ENCODE measurements at regions not wholly inside any gene's neighbourhood (a gene's known extent, or its start where the extent isn't known, plus 50 kb on each side); places are given as distances from the start of the nearest gene placed in this dataset.

DNA sequence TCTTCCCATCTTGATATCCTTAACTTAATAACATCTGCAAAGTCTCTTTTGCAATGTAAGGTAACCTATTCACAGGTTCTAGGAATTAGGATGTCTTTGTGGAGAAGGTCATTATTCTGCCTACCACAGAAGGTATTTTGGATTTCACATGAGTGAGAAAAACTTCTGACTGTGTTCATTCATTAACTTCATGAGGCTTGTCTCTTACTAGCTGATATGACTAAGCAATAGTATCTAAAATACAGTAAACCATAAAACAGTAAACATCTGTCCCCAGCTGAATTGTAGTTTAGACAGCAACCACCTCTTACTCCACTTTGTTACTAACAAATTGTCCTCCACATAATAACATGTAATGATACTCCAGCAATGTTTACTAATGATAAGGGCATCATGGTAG is 198.1 kb downstream of the SEC23A start:
- H3K36me3 ChIP-seq = no peaks in the 10 kb centered on the region
- DNase-seq = no peak
- intact Hi-C loops (cut with DNase I) = no loop called here
- H3K4me3 ChIP-seq = no peak overlapping the region
- no peaks in the 10 kb centered on the region for H3K4me1 ChIP-seq
- H3K27ac ChIP-seq = no peak overlapping the region
- H3K9me3 ChIP-seq = no peaks in the 10 kb centered on the region
- no peaks in the 10 kb centered on the region for H3K27me3 ChIP-seq
- no peak for TF ChIP-seq CTCF (IDR thresholded peaks at IDR 0.05)
- TF ChIP-seq POLR2A (IDR thresholded peaks at IDR 0.05) = no peak

GRCh38 chr14:38901791-38902190 is 201.2 kb downstream of the SEC23A start:
- H3K27ac ChIP-seq = no peak overlapping the region
- H3K36me3 ChIP-seq = no peaks in the 10 kb centered on the region
- H3K27me3 ChIP-seq = no peaks in the 10 kb centered on the region
- TF ChIP-seq POLR2A (IDR thresholded peaks at IDR 0.05) (no peak), CTCF (IDR thresholded peaks at IDR 0.05) (no peak)
- no peaks in the 10 kb centered on the region for H3K4me1 ChIP-seq
- WGBS, 2 donors = 77 to 87% methylated on average over 4 of the region's 4 CpGs
- DNase-seq = no peak
- H3K9me3 ChIP-seq = no peaks in the 10 kb centered on the region
- no peak overlapping the region for H3K4me3 ChIP-seq
- intact Hi-C loops (cut with DNase I) = no loop called here

DNA sequence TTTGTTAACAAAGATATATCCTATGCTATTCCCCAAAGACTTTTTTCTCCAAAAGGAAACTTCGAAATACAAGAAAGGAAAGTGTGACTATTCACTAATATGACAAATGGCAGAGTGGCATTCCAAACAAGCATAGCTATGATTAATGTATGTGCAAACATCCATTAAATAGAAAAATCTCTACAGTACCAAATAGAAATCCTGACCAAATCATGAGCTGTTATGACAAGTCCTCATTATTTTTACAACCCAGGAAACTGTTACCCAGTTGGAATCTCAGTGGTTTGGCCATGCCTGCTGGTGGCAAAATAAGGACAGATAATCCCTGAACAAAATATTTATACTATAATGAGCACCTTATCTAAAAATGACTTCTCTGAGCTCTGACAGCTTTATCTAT is 202.1 kb downstream of the SEC23A start:
- Histone ChIP-seq H3K4me3 (no peak overlapping the region), H3K36me3 (no peaks in the 10 kb centered on the region), H3K9me3 (no peaks in the 10 kb centered on the region), H3K4me1 (no peaks in the 10 kb centered on the region), H3K27me3 (no peaks in the 10 kb centered on the region), H3K27ac (no peak overlapping the region)
- DNase-seq = no peak
- 20 to 29% methylated on average over 1 of the region's 1 CpG for WGBS, 2 donors
- intact Hi-C loops (cut with DNase I) = no loop called here
- no peak for TF ChIP-seq POLR2A (IDR thresholded peaks at IDR 0.05)
- no peak for TF ChIP-seq CTCF (IDR thresholded peaks at IDR 0.05)

DNA sequence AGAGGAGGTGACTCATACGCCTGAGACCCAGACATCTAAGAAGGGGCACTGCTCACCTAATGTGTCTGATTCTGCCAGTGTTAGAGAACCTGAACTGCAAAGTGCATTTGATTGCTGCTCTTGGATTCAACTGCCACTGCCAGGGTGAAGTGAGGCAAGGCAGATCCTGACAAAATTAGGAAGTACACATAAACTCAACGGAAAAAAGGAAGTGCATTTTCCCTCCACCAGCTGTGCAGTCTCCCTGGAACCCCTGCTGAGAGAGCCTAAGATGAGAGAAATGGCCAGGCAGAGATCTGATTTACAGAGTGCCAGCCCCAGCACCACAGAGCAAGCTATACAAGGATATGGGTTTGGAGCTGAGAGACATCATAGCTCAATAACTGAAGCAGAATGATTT is 215.3 kb downstream of the SEC23A start:
- no peaks in the 10 kb centered on the region for H3K27me3 ChIP-seq
- intact Hi-C loops (cut with DNase I) = no loop called here
- H3K4me1 ChIP-seq = no peaks in the 10 kb centered on the region
- WGBS, 2 donors = 39 to 53% methylated on average over 2 of the region's 2 CpGs
- H3K36me3 ChIP-seq = no peaks in the 10 kb centered on the region
- no peak for DNase-seq
- H3K4me3 ChIP-seq = no peak overlapping the region
- no peak for TF ChIP-seq CTCF (IDR thresholded peaks at IDR 0.05)
- TF ChIP-seq POLR2A (IDR thresholded peaks at IDR 0.05) = no peak
- H3K9me3 ChIP-seq = no peaks in the 10 kb centered on the region
- no peak overlapping the region for H3K27ac ChIP-seq

GRCh38 chr14:38884109-38884508 is 218.9 kb downstream of the SEC23A start:
- TF ChIP-seq CTCF (IDR thresholded peaks at IDR 0.05) (no peak), POLR2A (IDR thresholded peaks at IDR 0.05) (no peak)
- Histone ChIP-seq H3K36me3 (no peaks in the 10 kb centered on the region), H3K4me3 (no peak overlapping the region), H3K9me3 (no peaks in the 10 kb centered on the region), H3K27me3 (no peaks in the 10 kb centered on the region), H3K4me1 (no peaks in the 10 kb centered on the region), H3K27ac (no peak overlapping the region)
- intact Hi-C loops (cut with DNase I) = no loop called here
- DNase-seq = no peak
